Activated B cell treated with CpG ODN at 0.5 μM for 24 hours (primary cell): ENCODE measurements at regions not wholly inside any gene's neighbourhood (a gene's known extent, or its start where the extent isn't known, plus 50 kb on each side); places are given as distances from the start of the nearest gene placed in this dataset.

Experiments
- ATAC-seq: fragments of 200-7000 bp; cut with Tn5 transposase; one replicate; pipeline ENCODE4 v1.10.0; 2021; ENCODE audit warnings: low read depth, mild to moderate bottlenecking, moderate library complexity
- CTCF ChIA-PET: fragments of 350-600 bp; sonication (Branson Sonifier 250); formaldehyde crosslinking; loops from one replicate; lab custom pipeline; 2021; ENCODE audit warnings: antibody characterized with exemption; lab: Charles Lee
- POLR2A ChIA-PET: fragments of 350-600 bp; sonication (Branson Sonifier 250); formaldehyde crosslinking; loops from one replicate; lab custom pipeline; 2021; ENCODE audit warnings: antibody characterized with exemption; lab: Charles Lee
- DNase-seq: peaks from one replicate; pipeline ENCODE4 v3.0.0; 2022
- H3K27ac Mint-ChIP-seq: one replicate; pipeline ENCODE4 v1.8.0; 2020; ENCODE audit warnings: mixed read lengths
- H3K27me3 Mint-ChIP-seq: one replicate; pipeline ENCODE4 v1.8.0; 2021; ENCODE audit warnings: mixed read lengths
- H3K36me3 Mint-ChIP-seq: one replicate; pipeline ENCODE4 v1.8.0; 2021; ENCODE audit warnings: low read depth, mixed read lengths
- H3K4me1 Mint-ChIP-seq: one replicate; pipeline ENCODE4 v1.8.0; 2021; ENCODE audit warnings: mixed read lengths
- H3K4me3 Mint-ChIP-seq: one replicate; pipeline ENCODE4 v1.8.0; 2020; ENCODE audit warnings: mild to moderate bottlenecking, mixed read lengths
- H3K9me3 Mint-ChIP-seq: one replicate; pipeline ENCODE4 v1.8.0; 2020; ENCODE audit warnings: mixed read lengths
- intact Hi-C: fragments of 100-400 bp; cut with micrococcal nuclease; formaldehyde crosslinking; loops from one replicate; pipeline ENCODE4 v1.15.1; 2024
- TF ChIP-seq, protein P1 (sequence below): fragments of 200-600 bp; IDR thresholded peaks from one replicate; pipeline ENCODE4 v1.8.0; 2022; ENCODE audit warnings: antibody characterized with exemption, mild to moderate bottlenecking

DNA sequence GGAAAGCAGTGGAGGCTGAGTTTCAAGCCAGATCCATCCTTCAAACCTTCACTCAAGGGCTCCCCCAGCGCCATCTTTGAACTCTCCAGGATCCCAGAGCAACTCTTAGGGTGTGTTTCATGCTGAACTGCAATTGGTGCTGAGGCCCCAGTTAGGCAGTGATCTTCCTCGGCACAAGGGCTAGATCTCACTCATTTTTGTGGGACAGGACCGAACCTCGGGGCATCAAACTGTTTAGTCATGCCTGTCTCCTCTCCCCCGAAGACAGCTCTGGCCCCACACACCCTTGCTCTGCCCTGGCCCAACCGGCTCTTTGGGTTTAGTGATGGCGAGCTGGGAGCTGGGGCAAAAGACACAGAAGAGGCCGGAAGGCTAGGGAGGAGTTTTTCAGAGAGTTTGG is 115.1 kb downstream of the NUFIP1 start:
- CTCF ChIA-PET = no interaction called here
- DNase-seq (no peak), ATAC-seq (no peak)
- H3K4me3 Mint-ChIP-seq = no peak overlapping the region
- no peaks in the 10 kb centered on the region for H3K4me1 Mint-ChIP-seq
- POLR2A ChIA-PET = no interaction called here
- peaks cover 2% of the 10 kb centered on the region for H3K27me3 Mint-ChIP-seq
- no peaks in the 10 kb centered on the region for H3K36me3 Mint-ChIP-seq
- no peak overlapping the region for H3K27ac Mint-ChIP-seq
- TF ChIP-seq, protein P1, sequence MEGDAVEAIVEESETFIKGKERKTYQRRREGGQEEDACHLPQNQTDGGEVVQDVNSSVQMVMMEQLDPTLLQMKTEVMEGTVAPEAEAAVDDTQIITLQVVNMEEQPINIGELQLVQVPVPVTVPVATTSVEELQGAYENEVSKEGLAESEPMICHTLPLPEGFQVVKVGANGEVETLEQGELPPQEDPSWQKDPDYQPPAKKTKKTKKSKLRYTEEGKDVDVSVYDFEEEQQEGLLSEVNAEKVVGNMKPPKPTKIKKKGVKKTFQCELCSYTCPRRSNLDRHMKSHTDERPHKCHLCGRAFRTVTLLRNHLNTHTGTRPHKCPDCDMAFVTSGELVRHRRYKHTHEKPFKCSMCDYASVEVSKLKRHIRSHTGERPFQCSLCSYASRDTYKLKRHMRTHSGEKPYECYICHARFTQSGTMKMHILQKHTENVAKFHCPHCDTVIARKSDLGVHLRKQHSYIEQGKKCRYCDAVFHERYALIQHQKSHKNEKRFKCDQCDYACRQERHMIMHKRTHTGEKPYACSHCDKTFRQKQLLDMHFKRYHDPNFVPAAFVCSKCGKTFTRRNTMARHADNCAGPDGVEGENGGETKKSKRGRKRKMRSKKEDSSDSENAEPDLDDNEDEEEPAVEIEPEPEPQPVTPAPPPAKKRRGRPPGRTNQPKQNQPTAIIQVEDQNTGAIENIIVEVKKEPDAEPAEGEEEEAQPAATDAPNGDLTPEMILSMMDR = no peak
- intact Hi-C loops = no loop called here
- H3K9me3 Mint-ChIP-seq = no peaks in the 10 kb centered on the region

DNA sequence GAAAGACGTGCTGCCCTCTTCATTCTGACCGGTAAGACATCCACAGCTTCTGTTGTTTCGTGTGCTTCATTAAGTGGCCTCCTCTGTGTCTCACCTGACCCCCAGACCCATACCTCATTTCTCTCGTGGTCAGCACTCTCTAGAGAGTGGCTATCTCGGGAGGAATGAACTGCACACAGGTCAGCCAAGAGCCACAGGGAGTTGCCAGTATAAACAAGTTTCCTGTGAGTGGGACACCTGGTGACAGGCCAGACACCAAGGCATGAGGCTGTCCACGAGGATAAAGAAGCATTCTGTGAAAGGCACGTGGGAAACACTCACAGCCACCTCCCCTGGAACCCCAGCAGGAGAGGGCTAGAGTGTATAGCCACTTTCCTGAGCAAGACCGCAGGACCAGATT is 115.8 kb downstream of the NUFIP1 start:
- ATAC-seq (no peak), DNase-seq (no peak)
- Mint-ChIP-seq H3K36me3 (no peaks in the 10 kb centered on the region), H3K9me3 (no peaks in the 10 kb centered on the region), H3K4me3 (no peak overlapping the region), H3K27ac (no peak overlapping the region), H3K27me3 (peaks cover 2% of the 10 kb centered on the region), H3K4me1 (no peaks in the 10 kb centered on the region)
- ChIA-PET CTCF (no interaction called here), POLR2A (interaction anchor here (0.6 kb wide), 1 partner anchor 49 kb away, joined by 3 read pairs; no protein-coding TSS in a partner anchor)
- TF ChIP-seq, protein P1 = no peak
- intact Hi-C loops = no loop called here

DNA sequence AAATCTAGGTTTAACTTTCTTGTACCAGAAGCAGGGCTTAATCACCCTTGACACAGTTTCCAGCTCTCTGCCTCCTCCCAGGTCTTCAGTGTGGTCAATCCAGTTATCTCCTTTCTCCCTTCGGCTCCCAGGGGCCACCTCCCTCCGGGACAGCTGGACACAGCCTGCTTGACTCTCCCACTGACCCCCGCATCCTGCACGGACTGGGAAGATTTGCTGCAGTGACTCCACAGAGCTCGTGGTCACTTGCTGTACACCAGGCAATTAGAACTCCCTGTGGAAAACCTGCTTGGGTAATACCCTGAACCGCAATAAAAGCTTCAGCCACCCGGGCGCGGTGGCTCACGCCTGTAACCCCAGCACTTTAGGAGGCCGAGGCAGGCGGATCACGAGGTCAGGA is 116.5 kb downstream of the NUFIP1 start:
- TF ChIP-seq, protein P1 = no peak
- Mint-ChIP-seq H3K27me3 (peaks cover 2% of the 10 kb centered on the region), H3K27ac (no peak overlapping the region), H3K9me3 (no peaks in the 10 kb centered on the region), H3K4me3 (no peak overlapping the region), H3K4me1 (no peaks in the 10 kb centered on the region), H3K36me3 (no peaks in the 10 kb centered on the region)
- DNase-seq = no peak
- CTCF ChIA-PET = no interaction called here
- intact Hi-C loops = no loop called here
- POLR2A ChIA-PET = interaction anchor here (0.6 kb wide), 1 partner anchor 49 kb away, joined by 3 read pairs; no protein-coding TSS in a partner anchor
- no peak for ATAC-seq

DNA sequence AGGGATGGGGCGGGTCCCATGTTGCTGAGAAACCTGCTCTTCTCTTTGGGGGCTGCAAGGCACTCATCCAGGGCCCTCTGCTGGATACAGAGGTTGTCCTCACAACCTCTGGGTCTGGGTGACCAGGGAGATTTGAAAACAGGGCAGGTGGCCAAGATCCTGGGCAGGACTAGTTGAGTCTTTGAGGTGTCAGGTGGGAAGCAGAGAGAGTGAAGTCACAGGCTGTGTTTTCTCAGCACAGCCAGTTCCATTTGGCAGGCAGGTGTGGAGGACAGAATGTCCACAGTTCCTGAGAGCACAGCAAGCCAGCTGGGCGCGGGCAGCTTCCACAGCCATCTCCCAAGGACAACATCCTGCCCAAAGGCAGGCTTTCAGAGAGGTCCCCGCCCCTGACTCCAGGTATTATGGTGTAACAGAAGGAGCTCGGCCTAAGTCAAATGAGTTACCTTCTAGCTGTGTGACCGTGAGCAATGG is 118.8 kb downstream of the NUFIP1 start:
- H3K36me3 Mint-ChIP-seq = no peaks in the 10 kb centered on the region
- CTCF ChIA-PET = no interaction called here
- H3K27ac Mint-ChIP-seq = no peak overlapping the region
- no peak overlapping the region for H3K4me3 Mint-ChIP-seq
- TF ChIP-seq, protein P1 = no peak
- H3K4me1 Mint-ChIP-seq = no peaks in the 10 kb centered on the region
- POLR2A ChIA-PET = no interaction called here
- no peak for DNase-seq
- no peak for ATAC-seq
- peaks cover 6% of the 10 kb centered on the region for H3K9me3 Mint-ChIP-seq
- intact Hi-C loops = no loop called here
- peaks cover 5% of the 10 kb centered on the region for H3K27me3 Mint-ChIP-seq

DNA sequence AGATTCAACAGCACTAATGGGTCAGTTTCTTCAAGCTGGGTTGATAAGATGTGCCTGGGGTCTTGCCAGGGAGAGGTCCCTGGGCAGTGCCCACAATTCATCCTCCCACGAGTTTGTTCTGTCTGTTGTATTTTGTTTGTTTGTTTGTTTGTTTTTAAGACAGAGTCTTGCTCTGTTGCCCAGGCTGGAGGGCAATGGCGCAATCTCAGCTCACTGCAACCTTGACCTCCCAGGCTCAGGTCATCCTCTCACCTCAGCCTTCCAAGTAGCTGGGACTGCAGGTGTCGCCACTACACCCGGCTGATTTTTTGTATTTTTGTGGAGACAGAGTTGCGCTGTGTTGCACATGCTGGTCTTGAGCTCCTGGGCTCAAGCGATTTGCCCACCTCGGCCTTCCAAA is 120.1 kb downstream of the NUFIP1 start:
- intact Hi-C loops = no loop called here
- H3K4me1 Mint-ChIP-seq = no peaks in the 10 kb centered on the region
- no peak for DNase-seq
- TF ChIP-seq, protein P1 = no peak
- POLR2A ChIA-PET = no interaction called here
- no peak overlapping the region for H3K4me3 Mint-ChIP-seq
- H3K27me3 Mint-ChIP-seq = peaks cover 8% of the 10 kb centered on the region
- H3K9me3 Mint-ChIP-seq = peaks cover 6% of the 10 kb centered on the region
- ATAC-seq = no peak
- CTCF ChIA-PET = no interaction called here
- no peak overlapping the region for H3K27ac Mint-ChIP-seq
- no peaks in the 10 kb centered on the region for H3K36me3 Mint-ChIP-seq
